GM23338 (cell line): ENCODE measurements at regions not wholly inside any gene's neighbourhood (a gene's known extent, or its start where the extent isn't known, plus 50 kb on each side); places are given as distances from the start of the nearest gene placed in this dataset.

Experiments used
- CREB1 ChIP-seq: fragments of 250-450 bp; sonication (Bioruptor Pico); IDR thresholded peaks from 2 replicates; pipeline ENCODE4 v1.5.0; 2020; ENCODE audit warnings: low read depth, mild to moderate bottlenecking, moderate library complexity
- TF ChIP-seq, protein P1 (sequence below), 2 experiments: fragments of 200-600 bp in 1 of 2; sonication (generic) in 1 of 2; conservative IDR thresholded peaks; 2 replicates each; pipeline versions ENCODE4 v1.5.1 to v1.6.1; 2016 to 2017; ENCODE audit warnings: antibody characterized with exemption in 2 of 2, low read depth in 2 of 2, mild to moderate bottlenecking in 2 of 2, moderate library complexity in 1 of 2

DNA sequence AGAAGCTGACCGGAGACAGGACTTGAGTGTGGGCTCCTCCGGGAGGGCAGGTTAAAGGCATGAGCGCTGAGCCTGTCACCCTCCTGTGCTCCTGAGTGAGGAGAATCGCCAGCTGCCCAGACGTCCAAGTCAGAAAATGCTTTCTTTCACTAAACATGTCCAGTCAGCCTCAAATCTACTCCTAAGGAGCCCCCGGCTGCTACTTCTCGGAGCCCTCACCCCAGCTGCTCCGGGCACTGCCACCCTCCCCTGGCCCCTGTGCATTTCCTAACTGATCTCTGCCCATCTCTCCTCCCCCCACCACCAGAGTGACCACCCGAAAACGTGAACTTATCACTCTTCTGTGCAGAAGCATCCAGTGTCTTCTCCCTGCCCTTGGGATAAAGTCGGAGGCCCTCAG lies 277.5 kb upstream of the SOX1 start:
- TF ChIP-seq, protein P1, sequence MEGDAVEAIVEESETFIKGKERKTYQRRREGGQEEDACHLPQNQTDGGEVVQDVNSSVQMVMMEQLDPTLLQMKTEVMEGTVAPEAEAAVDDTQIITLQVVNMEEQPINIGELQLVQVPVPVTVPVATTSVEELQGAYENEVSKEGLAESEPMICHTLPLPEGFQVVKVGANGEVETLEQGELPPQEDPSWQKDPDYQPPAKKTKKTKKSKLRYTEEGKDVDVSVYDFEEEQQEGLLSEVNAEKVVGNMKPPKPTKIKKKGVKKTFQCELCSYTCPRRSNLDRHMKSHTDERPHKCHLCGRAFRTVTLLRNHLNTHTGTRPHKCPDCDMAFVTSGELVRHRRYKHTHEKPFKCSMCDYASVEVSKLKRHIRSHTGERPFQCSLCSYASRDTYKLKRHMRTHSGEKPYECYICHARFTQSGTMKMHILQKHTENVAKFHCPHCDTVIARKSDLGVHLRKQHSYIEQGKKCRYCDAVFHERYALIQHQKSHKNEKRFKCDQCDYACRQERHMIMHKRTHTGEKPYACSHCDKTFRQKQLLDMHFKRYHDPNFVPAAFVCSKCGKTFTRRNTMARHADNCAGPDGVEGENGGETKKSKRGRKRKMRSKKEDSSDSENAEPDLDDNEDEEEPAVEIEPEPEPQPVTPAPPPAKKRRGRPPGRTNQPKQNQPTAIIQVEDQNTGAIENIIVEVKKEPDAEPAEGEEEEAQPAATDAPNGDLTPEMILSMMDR (conservative IDR thresholded peaks at IDR 0.05; ENCODE audit: low read depth in 2 of 2) = no peak
- TF ChIP-seq CREB1 (CRISPR knock-in tag) = no peak
